Astrocyte (in vitro differentiated cells and primary cell): ENCODE measurements at regions not wholly inside any gene's neighbourhood (a gene's known extent, or its start where the extent isn't known, plus 50 kb on each side); places are given as distances from the start of the nearest gene placed in this dataset.

Experiments used
- DNase-seq: peaks from one replicate; pipeline ENCODE4 v3.0.0-alpha.2; 2010; ENCODE audit warnings: low read depth
- FAIRE-seq: peaks from 2 replicates; lab custom pipeline; 2011; peaks lifted over from hg19 to GRCh38; lab: Jason Lieb, UNC
- H2AFZ ChIP-seq: 2 replicates; pipeline ENCODE4 v1.6.0; 2012; ENCODE audit warnings: low read depth, low read length, inconsistent platforms
- H3K27ac ChIP-seq: 2 replicates; pipeline ENCODE4 v1.5.1; 2011; ENCODE audit warnings: low read depth, low read length, inconsistent platforms
- H3K27me3 ChIP-seq: 2 replicates; pipeline ENCODE4 v1.6.0; 2011; ENCODE audit warnings: low read length, inconsistent platforms; ENCODE audit not compliant: insufficient read depth
- H3K36me3 ChIP-seq: 2 replicates; pipeline ENCODE4 v1.5.1; 2011; ENCODE audit warnings: low read length, inconsistent platforms; ENCODE audit not compliant: insufficient read depth
- H3K4me1 ChIP-seq: 2 replicates; pipeline ENCODE4 v1.5.1; 2011; ENCODE audit warnings: low read length, inconsistent platforms; ENCODE audit not compliant: insufficient read depth
- H3K4me2 ChIP-seq: 2 replicates; pipeline ENCODE4 v1.6.0; 2012; ENCODE audit warnings: low read length, inconsistent platforms
- H3K4me3 ChIP-seq: 2 replicates; pipeline ENCODE4 v1.5.1; 2011; ENCODE audit warnings: low read depth, mild to moderate bottlenecking, low read length, inconsistent platforms; ENCODE audit not compliant: insufficient read depth
- H3K79me2 ChIP-seq: 2 replicates; pipeline ENCODE4 v1.6.0; 2012; ENCODE audit warnings: mild to moderate bottlenecking, low read length, inconsistent platforms; ENCODE audit not compliant: insufficient read depth
- H3K9ac ChIP-seq: 2 replicates; pipeline ENCODE4 v1.6.0; 2012; ENCODE audit warnings: mild to moderate bottlenecking, low read length, inconsistent platforms
- H3K9me3 ChIP-seq: 2 replicates; pipeline ENCODE4 v1.5.1; 2012; ENCODE audit warnings: low read depth, mild to moderate bottlenecking, low read length, inconsistent platforms; ENCODE audit not compliant: insufficient read depth
- H4K20me1 ChIP-seq: 2 replicates; pipeline ENCODE4 v1.6.0; 2012; ENCODE audit warnings: low read length, inconsistent platforms; ENCODE audit not compliant: insufficient read depth
- H3K27ac Mint-ChIP-seq: one replicate; pipeline ENCODE4 v1.8.0; 2021; ENCODE audit warnings: mild to moderate bottlenecking, mixed read lengths; ENCODE audit not compliant: unreplicated experiment
- H3K27me3 Mint-ChIP-seq: one replicate; pipeline ENCODE4 v1.8.0; 2021; ENCODE audit warnings: low read depth, mixed read lengths; ENCODE audit not compliant: unreplicated experiment
- H3K36me3 Mint-ChIP-seq: one replicate; pipeline ENCODE4 v1.8.0; 2021; ENCODE audit warnings: low read depth, mixed read lengths; ENCODE audit not compliant: unreplicated experiment
- H3K4me1 Mint-ChIP-seq: one replicate; pipeline ENCODE4 v1.8.0; 2021; ENCODE audit warnings: low read depth, mixed read lengths; ENCODE audit not compliant: unreplicated experiment
- H3K4me3 Mint-ChIP-seq: one replicate; pipeline ENCODE4 v1.8.0; 2021; ENCODE audit warnings: mild to moderate bottlenecking, moderate library complexity, mixed read lengths; ENCODE audit not compliant: unreplicated experiment
- H3K9me3 Mint-ChIP-seq: one replicate; pipeline ENCODE4 v1.8.0; 2021; ENCODE audit warnings: mild to moderate bottlenecking, mixed read lengths; ENCODE audit not compliant: unreplicated experiment
- CTCF ChIP-seq: IDR thresholded peaks from 2 replicates; pipeline ENCODE4 v1.5.1; 2011; ENCODE audit warnings: low read depth, mild to moderate bottlenecking, inconsistent platforms, low read length, moderate library complexity; ENCODE audit not compliant: insufficient read depth
- EZH2 ChIP-seq: IDR thresholded peaks from 2 replicates; pipeline ENCODE4 v1.6.1; 2012; ENCODE audit warnings: mild to moderate bottlenecking, low read length, inconsistent platforms; ENCODE audit not compliant: insufficient read depth

- Histone ChIP-seq H3K4me3 (no peak overlapping the region), H3K4me2 (no peak overlapping the region), H3K36me3 (no peaks in the 10 kb centered on the region), H3K27ac (no peak overlapping the region), H3K9ac (no peak overlapping the region), H4K20me1 (no peaks in the 10 kb centered on the region), H3K9me3 (no peaks in the 10 kb centered on the region), H3K4me1 (no peaks in the 10 kb centered on the region), H3K27me3 (no peaks in the 10 kb centered on the region), H3K79me2 (no peaks in the 10 kb centered on the region), H2AFZ (no peak overlapping the region)
- Mint-ChIP-seq H3K36me3 (no peaks in the 10 kb centered on the region), H3K4me1 (no peaks in the 10 kb centered on the region), H3K27ac (no peak overlapping the region), H3K27me3 (no peaks in the 10 kb centered on the region), H3K9me3 (no peaks in the 10 kb centered on the region), H3K4me3 (no peak overlapping the region)
- TF ChIP-seq EZH2, result no peak
- no peak for FAIRE-seq
- DNase-seq, result no peak
Measured at GRCh38 chr4:31964685-31965084, 1244.5 kb downstream of the PCDH7 start.

GRCh38 chr4:31968842-31969241 lies 1248.7 kb downstream of the PCDH7 start:
- H3K4me3 ChIP-seq, result no peak overlapping the region
- DNase-seq (no peak), FAIRE-seq (no peak)
- H3K9me3 ChIP-seq, result no peaks in the 10 kb centered on the region
- no peaks in the 10 kb centered on the region for H3K27me3 Mint-ChIP-seq
- no peak overlapping the region for H2AFZ ChIP-seq
- H3K79me2 ChIP-seq, result no peaks in the 10 kb centered on the region
- no peaks in the 10 kb centered on the region for H3K4me1 Mint-ChIP-seq
- no peaks in the 10 kb centered on the region for H3K4me1 ChIP-seq
- H3K36me3 ChIP-seq, result no peaks in the 10 kb centered on the region
- no peak overlapping the region for H3K4me2 ChIP-seq
- no peaks in the 10 kb centered on the region for H4K20me1 ChIP-seq
- no peaks in the 10 kb centered on the region for H3K36me3 Mint-ChIP-seq
- TF ChIP-seq CTCF, result no peak
- TF ChIP-seq EZH2, result no peak
- H3K27ac Mint-ChIP-seq, result no peak overlapping the region
- no peaks in the 10 kb centered on the region for H3K27me3 ChIP-seq
- no peaks in the 10 kb centered on the region for H3K9me3 Mint-ChIP-seq
- H3K4me3 Mint-ChIP-seq, result no peak overlapping the region
- no peak overlapping the region for H3K9ac ChIP-seq
- no peak overlapping the region for H3K27ac ChIP-seq

- TF ChIP-seq EZH2, result no peak
- TF ChIP-seq CTCF, result no peak
- H4K20me1 ChIP-seq, result no peaks in the 10 kb centered on the region
- DNase-seq (no peak), FAIRE-seq (no peak)
- H3K9me3 Mint-ChIP-seq, result no peaks in the 10 kb centered on the region
- H3K79me2 ChIP-seq, result no peaks in the 10 kb centered on the region
- no peak overlapping the region for H3K27ac Mint-ChIP-seq
- no peaks in the 10 kb centered on the region for H3K27me3 Mint-ChIP-seq
- H2AFZ ChIP-seq, result no peak overlapping the region
- H3K9ac ChIP-seq, result no peak overlapping the region
- no peak overlapping the region for H3K4me2 ChIP-seq
- no peaks in the 10 kb centered on the region for H3K9me3 ChIP-seq
- H3K4me1 ChIP-seq, result no peaks in the 10 kb centered on the region
- no peak overlapping the region for H3K27ac ChIP-seq
- no peaks in the 10 kb centered on the region for H3K36me3 ChIP-seq
- no peak overlapping the region for H3K4me3 ChIP-seq
- no peaks in the 10 kb centered on the region for H3K4me1 Mint-ChIP-seq
- no peak overlapping the region for H3K4me3 Mint-ChIP-seq
- H3K36me3 Mint-ChIP-seq, result no peaks in the 10 kb centered on the region
- no peaks in the 10 kb centered on the region for H3K27me3 ChIP-seq
Measured at GRCh38 chr4:31974490-31975002, 1254.4 kb downstream of the PCDH7 start.
